Skin epidermis (tissue), 12 donors: ENCODE measurements at regions not wholly inside any gene's neighbourhood (a gene's known extent, or its start where the extent isn't known, plus 50 kb on each side); places are given as distances from the start of the nearest gene placed in this dataset.

ENCODE experiments used
- H3K27ac ChIP-seq, 21 experiments: fragments of 200-600 bp; sonication (generic) in 11 of 21; one replicate each; pipeline ENCODE4 v1.5.0; 2020; ENCODE audit warnings: mild to moderate bottlenecking in 3 of 21, inconsistent platforms in 2 of 21, moderate library complexity in 2 of 21
- H3K4me3 ChIP-seq, 7 experiments: fragments of 200-600 bp; sonication (generic) in 2 of 7; one replicate each; pipeline ENCODE4 v1.5.0; 2020; ENCODE audit warnings: inconsistent platforms in 2 of 7, mild to moderate bottlenecking in 2 of 7, moderate library complexity in 1 of 7

GRCh38 chr2:128477026-128477820 lies 158.6 kb upstream of the HS6ST1 start:
- H3K27ac ChIP-seq, result no peak overlapping the region

GRCh38 chr2:128477891-128478290 lies 159.2 kb upstream of the HS6ST1 start:
- no peak overlapping the region for H3K27ac ChIP-seq
- H3K4me3 ChIP-seq, result no peak overlapping the region

More at GRCh38 chr2:128477026-128477820, 158.6 kb upstream of the HS6ST1 start:
- no peak overlapping the region for H3K4me3 ChIP-seq

- Histone ChIP-seq H3K4me3 (no peak overlapping the region), H3K27ac (no peak overlapping the region)
Observed at GRCh38 chr2:128485761-128486639, 167.3 kb upstream of the HS6ST1 start.

- H3K27ac ChIP-seq, result no peak overlapping the region
Observed at GRCh38 chr2:128486640-128487375, 168.1 kb upstream of the HS6ST1 start.

GRCh38 chr2:128487650-128488387 lies 169.2 kb upstream of the HS6ST1 start:
- H3K27ac ChIP-seq, result peak overlapping the region in 1 of 21 experiments; percentile 14
- no peak overlapping the region for H3K4me3 ChIP-seq

More at GRCh38 chr2:128486640-128487375, 168.1 kb upstream of the HS6ST1 start:
- no peak overlapping the region for H3K4me3 ChIP-seq

- Histone ChIP-seq H3K27ac (no peak overlapping the region), H3K4me3 (no peak overlapping the region)
Observed at GRCh38 chr2:128488434-128488833, 169.8 kb upstream of the HS6ST1 start.

- H3K27ac ChIP-seq, result peak overlapping the region in 5 of 21 experiments; percentile 11 to 74 (median 18)
- H3K4me3 ChIP-seq, result no peak overlapping the region
Observed at GRCh38 chr2:128489526-128490273, 171.0 kb upstream of the HS6ST1 start.

GRCh38 chr2:128490321-128490720 lies 171.7 kb upstream of the HS6ST1 start:
- H3K4me3 ChIP-seq, result no peak overlapping the region
- H3K27ac ChIP-seq, result no peak overlapping the region

GRCh38 chr2:128490881-128491691 lies 172.4 kb upstream of the HS6ST1 start:
- Histone ChIP-seq H3K4me3 (no peak overlapping the region), H3K27ac (no peak overlapping the region)

- H3K4me3 ChIP-seq, result no peak overlapping the region
- no peak overlapping the region for H3K27ac ChIP-seq
Observed at GRCh38 chr2:128491692-128492244, 173.1 kb upstream of the HS6ST1 start.

- H3K27ac ChIP-seq, result no peak overlapping the region
- no peak overlapping the region for H3K4me3 ChIP-seq
Observed at GRCh38 chr2:128492966-128493811, 174.5 kb upstream of the HS6ST1 start.

GRCh38 chr2:128493880-128494279 lies 175.2 kb upstream of the HS6ST1 start:
- H3K27ac ChIP-seq, result no peak overlapping the region
- no peak overlapping the region for H3K4me3 ChIP-seq

- no peak overlapping the region for H3K27ac ChIP-seq
- H3K4me3 ChIP-seq, result no peak overlapping the region
Observed at GRCh38 chr2:128494307-128494639, 175.6 kb upstream of the HS6ST1 start.

GRCh38 chr2:128494640-128495321 lies 176.1 kb upstream of the HS6ST1 start:
- no peak overlapping the region for H3K27ac ChIP-seq
- H3K4me3 ChIP-seq, result no peak overlapping the region

GRCh38 chr2:128495996-128496547 lies 177.4 kb upstream of the HS6ST1 start:
- Histone ChIP-seq H3K4me3 (no peak overlapping the region), H3K27ac (no peak overlapping the region)

GRCh38 chr2:128496700-128497099 lies 178.0 kb upstream of the HS6ST1 start:
- Histone ChIP-seq H3K27ac (no peak overlapping the region), H3K4me3 (no peak overlapping the region)
